NCI-H2171 treated with DMSO at 0.1 percent for 48 hours (cell line): ENCODE measurements at regions not wholly inside any gene's neighbourhood (a gene's known extent, or its start where the extent isn't known, plus 50 kb on each side); places are given as distances from the start of the nearest gene placed in this dataset.
A peak's percentile ranks its signal among the peaks of the same experiment; 100 is the strongest.

Experiments
- DNase-seq: peaks from one replicate; lab custom pipeline; 2025; lab: John Stamatoyannopoulos, UW

GRCh38 chr5:116389601-116390000 is 185.0 kb downstream of the SEMA6A start:
- DNase-seq = no peak

GRCh38 chr5:116388564-116389258 is 185.9 kb downstream of the SEMA6A start:
- peak; percentile 9 for DNase-seq

- DNase-seq = no peak
Measured at GRCh38 chr5:116387738-116388137, 186.9 kb downstream of the SEMA6A start.

GRCh38 chr5:116386633-116387032 is 188.0 kb downstream of the SEMA6A start:
- no peak for DNase-seq

- DNase-seq = no peak
Measured at GRCh38 chr5:116382874-116383266, 191.8 kb downstream of the SEMA6A start.

- DNase-seq = peak; percentile 78
Measured at GRCh38 chr5:116382032-116382873, 192.4 kb downstream of the SEMA6A start.

- no peak for DNase-seq
Measured at GRCh38 chr5:116381201-116381600, 193.4 kb downstream of the SEMA6A start.

GRCh38 chr5:116380621-116381020 is 194.0 kb downstream of the SEMA6A start:
- DNase-seq = no peak

GRCh38 chr5:116379306-116379705 is 195.3 kb downstream of the SEMA6A start:
- no peak for DNase-seq

- no peak for DNase-seq
Measured at GRCh38 chr5:116378777-116379121, 195.9 kb downstream of the SEMA6A start.

GRCh38 chr5:116378007-116378776 is 196.4 kb downstream of the SEMA6A start:
- DNase-seq = peak; percentile 88

GRCh38 chr5:116377276-116378006 is 197.2 kb downstream of the SEMA6A start:
- no peak for DNase-seq

- no peak for DNase-seq
Measured at GRCh38 chr5:116375926-116376325, 198.7 kb downstream of the SEMA6A start.

GRCh38 chr5:116374434-116374852 is 200.2 kb downstream of the SEMA6A start:
- no peak for DNase-seq

- no peak for DNase-seq
Measured at GRCh38 chr5:116372931-116373597, 201.6 kb downstream of the SEMA6A start.

- DNase-seq = no peak
Measured at GRCh38 chr5:116371935-116372334, 202.7 kb downstream of the SEMA6A start.

- no peak for DNase-seq
Measured at GRCh38 chr5:116371431-116371830, 203.2 kb downstream of the SEMA6A start.

GRCh38 chr5:116370886-116371285 is 203.7 kb downstream of the SEMA6A start:
- DNase-seq = no peak

GRCh38 chr5:116370149-116370548 is 204.5 kb downstream of the SEMA6A start:
- no peak for DNase-seq

- no peak for DNase-seq
Measured at GRCh38 chr5:116365006-116365496, 209.6 kb downstream of the SEMA6A start.

- no peak for DNase-seq
Measured at GRCh38 chr5:116363780-116364179, 210.8 kb downstream of the SEMA6A start.
